ENCODE measurements at regions not wholly inside any gene's neighbourhood (a gene's known extent, or its start where the extent isn't known, plus 50 kb on each side); places are given as distances from the start of the nearest gene placed in this dataset.
"Not testable (repeated sequence)": the region's sequence is repeated elsewhere in the genome, so short reads cannot be mapped to it uniquely, and the experiment has no call there.

DNA sequence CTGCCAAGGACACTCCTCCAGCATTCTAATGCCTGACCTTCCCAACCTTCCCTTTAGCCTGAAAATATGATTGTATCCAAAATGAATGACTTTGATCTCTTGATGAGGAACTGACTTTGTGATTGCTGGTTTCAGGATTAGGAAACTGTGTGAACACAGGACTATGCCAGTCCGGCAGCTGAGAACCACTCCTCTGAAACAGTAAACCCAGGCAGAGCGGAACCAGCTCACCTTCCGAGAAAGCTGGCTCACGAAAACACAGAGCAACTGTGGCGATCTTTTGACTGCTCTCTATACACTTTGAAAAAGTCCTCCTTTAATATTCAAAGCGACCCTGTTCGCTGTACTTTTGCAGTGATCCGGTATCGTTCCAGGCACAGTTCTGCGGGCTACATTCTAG lies 258.8 kb upstream of the IRS2 start:
- no peaks in the 10 kb centered on the region for H3K4me1 ChIP-seq
- no peak overlapping the region for H3K4me3 Mint-ChIP-seq
- no peaks in the 10 kb centered on the region for H4K20me1 ChIP-seq (ENCODE audit: low read depth)
- TF ChIP-seq EZH2 (IDR thresholded peaks at IDR 0.05): no peak
- TF ChIP-seq, protein P1, sequence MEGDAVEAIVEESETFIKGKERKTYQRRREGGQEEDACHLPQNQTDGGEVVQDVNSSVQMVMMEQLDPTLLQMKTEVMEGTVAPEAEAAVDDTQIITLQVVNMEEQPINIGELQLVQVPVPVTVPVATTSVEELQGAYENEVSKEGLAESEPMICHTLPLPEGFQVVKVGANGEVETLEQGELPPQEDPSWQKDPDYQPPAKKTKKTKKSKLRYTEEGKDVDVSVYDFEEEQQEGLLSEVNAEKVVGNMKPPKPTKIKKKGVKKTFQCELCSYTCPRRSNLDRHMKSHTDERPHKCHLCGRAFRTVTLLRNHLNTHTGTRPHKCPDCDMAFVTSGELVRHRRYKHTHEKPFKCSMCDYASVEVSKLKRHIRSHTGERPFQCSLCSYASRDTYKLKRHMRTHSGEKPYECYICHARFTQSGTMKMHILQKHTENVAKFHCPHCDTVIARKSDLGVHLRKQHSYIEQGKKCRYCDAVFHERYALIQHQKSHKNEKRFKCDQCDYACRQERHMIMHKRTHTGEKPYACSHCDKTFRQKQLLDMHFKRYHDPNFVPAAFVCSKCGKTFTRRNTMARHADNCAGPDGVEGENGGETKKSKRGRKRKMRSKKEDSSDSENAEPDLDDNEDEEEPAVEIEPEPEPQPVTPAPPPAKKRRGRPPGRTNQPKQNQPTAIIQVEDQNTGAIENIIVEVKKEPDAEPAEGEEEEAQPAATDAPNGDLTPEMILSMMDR (IDR thresholded peaks at IDR 0.05): no peak
- TF ChIP-seq EZH2phosphoT487 (IDR thresholded peaks at IDR 0.05): no peak
- H3K9ac ChIP-seq: no peak overlapping the region
- H3K36me3 ChIP-seq: no peaks in the 10 kb centered on the region
- H3K4me3 ChIP-seq: no peak overlapping the region
- no peak overlapping the region for H3K27ac ChIP-seq
- peak overlapping the region; percentile 19 for H2AFZ ChIP-seq (replicated peaks)
- no peaks in the 10 kb centered on the region for H3K36me3 Mint-ChIP-seq
- no peak overlapping the region for H3K27ac Mint-ChIP-seq
- DNase-seq (ENCODE audit: low spot score): no peak
- H3K79me2 ChIP-seq (ENCODE audit: low read depth): no peaks in the 10 kb centered on the region
- no peaks in the 10 kb centered on the region for H3K27me3 ChIP-seq
- no peaks in the 10 kb centered on the region for H3F3A ChIP-seq (ENCODE audit: low read depth)
- H3K4me1 Mint-ChIP-seq: peaks cover 17% of the 10 kb centered on the region
- no peaks in the 10 kb centered on the region for H3K9me3 ChIP-seq (ENCODE audit: low read depth)
- peaks cover 5% of the 10 kb centered on the region for H3K9me3 Mint-ChIP-seq
- H3K4me2 ChIP-seq: no peak overlapping the region
- peaks cover 2% of the 10 kb centered on the region for H3K27me3 Mint-ChIP-seq (ENCODE audit: insufficient read depth, low read depth)

DNA sequence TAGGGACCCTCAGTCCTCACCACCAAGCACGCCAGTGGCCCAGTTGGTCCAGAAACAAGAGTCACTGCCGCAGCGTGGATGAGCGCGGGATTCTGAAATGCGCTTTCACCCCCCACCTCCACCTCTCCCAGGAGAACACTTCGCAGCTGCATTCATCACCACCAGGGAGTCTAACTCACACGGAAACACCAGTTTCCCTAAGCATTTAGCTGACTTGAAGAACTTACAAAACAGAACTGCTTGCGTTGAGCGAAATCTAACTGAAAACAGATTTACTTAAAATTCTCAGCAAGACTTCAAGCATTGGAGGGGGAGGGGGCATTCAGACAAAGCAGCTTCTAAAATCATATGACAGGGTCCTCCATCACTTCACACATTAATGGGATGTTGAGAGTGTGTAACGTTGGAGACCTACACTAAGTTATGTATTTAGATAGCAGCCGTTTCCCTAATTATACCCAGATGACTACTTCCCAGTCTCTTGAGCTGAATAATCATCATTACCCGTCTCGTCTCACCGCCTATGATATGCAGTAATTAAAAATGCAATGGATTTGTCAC lies 258.2 kb upstream of the IRS2 start:
- no peak overlapping the region for H3K4me2 ChIP-seq
- Mint-ChIP-seq H3K27ac (no peak overlapping the region), H3K27me3 (ENCODE audit: insufficient read depth, low read depth) (peaks cover 2% of the 10 kb centered on the region), H3K9me3 (peaks cover 5% of the 10 kb centered on the region), H3K4me1 (peaks cover 17% of the 10 kb centered on the region), H3K36me3 (no peaks in the 10 kb centered on the region), H3K4me3 (no peak overlapping the region)
- H2AFZ ChIP-seq (replicated peaks): peak overlapping the region; percentile 48
- H3K79me2 ChIP-seq (ENCODE audit: low read depth): no peaks in the 10 kb centered on the region
- H3K36me3 ChIP-seq: no peaks in the 10 kb centered on the region
- no peaks in the 10 kb centered on the region for H3K9me3 ChIP-seq (ENCODE audit: low read depth)
- H3F3A ChIP-seq (ENCODE audit: low read depth): no peaks in the 10 kb centered on the region
- no peaks in the 10 kb centered on the region for H3K4me1 ChIP-seq
- H3K27ac ChIP-seq: no peak overlapping the region
- TF ChIP-seq EZH2phosphoT487 (IDR thresholded peaks at IDR 0.05) (no peak), EZH2 (IDR thresholded peaks at IDR 0.05) (no peak)
- TF ChIP-seq, protein P1 (IDR thresholded peaks at IDR 0.05): no peak
- H4K20me1 ChIP-seq (ENCODE audit: low read depth): no peaks in the 10 kb centered on the region
- no peak overlapping the region for H3K9ac ChIP-seq
- DNase-seq (ENCODE audit: low spot score): peak; percentile 24
- H3K4me3 ChIP-seq: no peak overlapping the region
- H3K27me3 ChIP-seq: no peaks in the 10 kb centered on the region

DNA sequence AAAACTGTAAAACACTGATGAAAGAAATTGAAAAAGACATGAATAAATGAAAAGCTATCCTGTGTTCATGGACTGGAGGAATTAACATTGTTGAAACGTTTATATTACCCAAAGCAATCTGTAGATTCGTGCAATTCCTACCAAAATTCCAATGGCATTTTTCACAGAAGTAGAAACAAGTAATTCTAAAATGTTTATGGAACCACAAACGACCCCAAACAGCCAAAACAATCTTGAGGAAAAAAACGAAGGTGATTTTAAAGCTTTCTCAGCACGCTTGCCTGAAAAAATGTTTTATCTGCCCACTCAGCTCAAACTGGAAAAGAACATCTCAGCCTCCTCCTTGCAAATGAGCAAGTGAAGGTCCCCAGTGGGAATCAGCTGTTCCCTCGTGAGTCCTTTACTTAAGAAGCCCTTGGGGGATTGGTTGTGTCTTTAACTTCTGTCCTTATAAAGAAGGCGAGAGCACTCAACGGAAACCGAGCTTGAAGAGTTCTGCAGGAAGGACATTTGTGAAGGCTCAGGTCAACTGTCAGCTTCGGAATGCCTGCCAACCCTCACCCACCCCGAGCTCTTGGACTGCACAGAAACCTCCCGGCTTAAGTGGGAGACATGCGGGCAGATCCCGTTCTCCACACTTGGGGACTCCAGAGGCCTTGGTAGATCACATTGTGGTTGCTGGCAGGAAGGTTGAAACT lies 256.0 kb upstream of the IRS2 start:
- Mint-ChIP-seq H3K4me1 (peaks cover 12% of the 10 kb centered on the region), H3K36me3 (no peaks in the 10 kb centered on the region), H3K27me3 (ENCODE audit: insufficient read depth, low read depth) (peaks cover 2% of the 10 kb centered on the region), H3K9me3 (no peaks in the 10 kb centered on the region), H3K27ac (no peak overlapping the region), H3K4me3 (no peak overlapping the region)
- Histone ChIP-seq H3K9me3 (ENCODE audit: low read depth) (no peaks in the 10 kb centered on the region), H3K27ac (no peak overlapping the region), H3K79me2 (ENCODE audit: low read depth) (no peaks in the 10 kb centered on the region), H3K4me2 (no peak overlapping the region), H3K27me3 (no peaks in the 10 kb centered on the region), H2AFZ (replicated peaks) (no peak overlapping the region), H3K36me3 (no peaks in the 10 kb centered on the region), H4K20me1 (ENCODE audit: low read depth) (no peaks in the 10 kb centered on the region), H3F3A (ENCODE audit: low read depth) (no peaks in the 10 kb centered on the region), H3K4me3 (no peak overlapping the region), H3K4me1 (no peaks in the 10 kb centered on the region), H3K9ac (no peak overlapping the region)
- TF ChIP-seq, protein P1 (IDR thresholded peaks at IDR 0.05): no peak
- no peak for TF ChIP-seq EZH2 (IDR thresholded peaks at IDR 0.05)
- TF ChIP-seq EZH2phosphoT487 (IDR thresholded peaks at IDR 0.05): no peak
- no peak for DNase-seq (ENCODE audit: low spot score)

DNA sequence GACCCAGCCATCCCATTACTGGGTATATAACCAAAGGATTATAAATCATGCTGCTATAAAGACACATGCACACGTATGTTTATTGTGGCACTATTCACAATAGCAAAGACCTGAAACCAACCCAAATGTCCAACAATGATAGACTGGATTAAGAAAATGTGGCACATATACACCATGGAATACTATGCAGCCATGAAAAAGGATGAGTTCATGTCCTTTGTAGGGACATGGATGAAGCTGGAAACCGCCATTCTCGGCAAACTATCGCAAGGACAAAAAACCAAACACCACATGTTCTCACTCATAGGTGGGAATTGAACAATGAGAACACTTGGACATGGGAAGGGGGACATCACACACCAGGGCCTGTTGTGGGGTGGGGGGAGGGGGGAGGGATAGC lies 255.3 kb upstream of the IRS2 start:
- not testable (repeated sequence) for H3K4me2 ChIP-seq; DNase-seq (ENCODE audit: low spot score); H3K4me3 ChIP-seq; H3K9ac ChIP-seq; H3K9me3 Mint-ChIP-seq; H3K4me1 Mint-ChIP-seq; H3K27me3 Mint-ChIP-seq (ENCODE audit: insufficient read depth, low read depth); H3F3A ChIP-seq (ENCODE audit: low read depth); H3K27me3 ChIP-seq; H3K27ac Mint-ChIP-seq; H3K36me3 ChIP-seq; H2AFZ ChIP-seq (replicated peaks); H3K36me3 Mint-ChIP-seq; H3K4me1 ChIP-seq; H3K4me3 Mint-ChIP-seq; H4K20me1 ChIP-seq (ENCODE audit: low read depth); H3K79me2 ChIP-seq (ENCODE audit: low read depth); H3K27ac ChIP-seq; H3K9me3 ChIP-seq (ENCODE audit: low read depth)

Measured in neural progenitor cell (in vitro differentiated cells).